GM06990 (cell line): ENCODE measurements at regions not wholly inside any gene's neighbourhood (a gene's known extent, or its start where the extent isn't known, plus 50 kb on each side); places are given as distances from the start of the nearest gene placed in this dataset.

Experiments
- DNase-seq: peaks from one replicate; pipeline ENCODE4 v3.0.0-alpha.2; 2011; ENCODE audit not compliant: insufficient read length; ENCODE audit errors: extremely low read depth
- H3K27me3 ChIP-seq: replicated peaks from 2 replicates; pipeline ENCODE4 v1.6.0; 2011; ENCODE audit warnings: low read length; ENCODE audit not compliant: control insufficient read depth, insufficient read depth
- H3K36me3 ChIP-seq: 2 replicates; pipeline ENCODE4 v1.5.1; 2011; ENCODE audit warnings: low read length; ENCODE audit not compliant: control insufficient read depth, insufficient read depth
- H3K4me3 ChIP-seq: replicated peaks from 2 replicates; pipeline ENCODE4 v1.5.1; 2011; ENCODE audit warnings: low read depth, mild to moderate bottlenecking, control low read depth, low read length
- CTCF ChIP-seq: IDR thresholded peaks from 2 replicates; pipeline ENCODE4 v1.5.1; 2011; ENCODE audit warnings: low read length, control low read depth, mild to moderate bottlenecking, inconsistent platforms; ENCODE audit not compliant: insufficient read depth, poor library complexity, severe bottlenecking

- H3K4me3 ChIP-seq: no peak overlapping the region
- no peaks in the 10 kb centered on the region for H3K27me3 ChIP-seq
- no peak for TF ChIP-seq CTCF
- DNase-seq: no peak
- H3K36me3 ChIP-seq: no peaks in the 10 kb centered on the region
Observed at GRCh38 chr18:1045658-1046057, 141.0 kb downstream of the ADCYAP1 start.

- Histone ChIP-seq H3K27me3 (no peaks in the 10 kb centered on the region), H3K4me3 (no peak overlapping the region), H3K36me3 (no peaks in the 10 kb centered on the region)
- DNase-seq: no peak
- no peak for TF ChIP-seq CTCF
Observed at GRCh38 chr18:1047406-1047805, 142.7 kb downstream of the ADCYAP1 start.

- Histone ChIP-seq H3K4me3 (no peak overlapping the region), H3K27me3 (no peaks in the 10 kb centered on the region), H3K36me3 (no peaks in the 10 kb centered on the region)
- DNase-seq: no peak
- TF ChIP-seq CTCF: no peak
Observed at GRCh38 chr18:1048032-1048431, 143.4 kb downstream of the ADCYAP1 start.

- H3K4me3 ChIP-seq: no peak overlapping the region
- H3K36me3 ChIP-seq: no peaks in the 10 kb centered on the region
- H3K27me3 ChIP-seq: no peaks in the 10 kb centered on the region
- no peak for TF ChIP-seq CTCF
- no peak for DNase-seq
Observed at GRCh38 chr18:1049173-1049572, 144.5 kb downstream of the ADCYAP1 start.

GRCh38 chr18:1050012-1050657 lies 145.5 kb downstream of the ADCYAP1 start:
- Histone ChIP-seq H3K36me3 (no peaks in the 10 kb centered on the region), H3K27me3 (no peaks in the 10 kb centered on the region), H3K4me3 (no peak overlapping the region)
- TF ChIP-seq CTCF: no peak
- DNase-seq: no peak

- Histone ChIP-seq H3K4me3 (no peak overlapping the region), H3K36me3 (no peaks in the 10 kb centered on the region), H3K27me3 (no peaks in the 10 kb centered on the region)
- TF ChIP-seq CTCF: no peak
- no peak for DNase-seq
Observed at GRCh38 chr18:1052301-1052700, 147.6 kb downstream of the ADCYAP1 start.
